ENCODE measurements at regions not wholly inside any gene's neighbourhood (a gene's known extent, or its start where the extent isn't known, plus 50 kb on each side); places are given as distances from the start of the nearest gene placed in this dataset.

DNA sequence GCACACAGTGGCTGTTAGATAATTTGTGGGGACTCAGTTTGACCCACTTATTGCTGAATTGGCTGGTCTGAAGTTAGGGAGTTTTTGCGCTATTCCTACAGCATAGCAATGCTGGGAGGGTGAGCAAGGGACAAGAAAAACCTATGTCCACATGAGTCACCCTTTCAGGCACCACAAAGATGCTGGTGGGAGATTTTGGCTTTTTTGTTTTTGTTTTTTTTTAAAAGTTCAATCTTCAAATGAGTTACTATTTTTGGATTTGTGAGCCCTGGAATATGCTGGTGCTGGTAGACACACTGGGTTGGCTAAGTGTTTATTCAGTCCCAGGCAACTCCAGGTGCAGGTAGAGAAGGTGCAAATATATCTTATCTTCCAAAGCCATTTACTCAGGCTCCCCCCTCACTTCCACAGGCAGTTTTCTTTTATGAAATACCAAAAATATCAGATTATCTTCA lies 143.4 kb downstream of the BTG1 start:
- Histone ChIP-seq H3K9me3 (ENCODE audit: low read length) (0 out of 2 replicates have a peak, but pooled peaks cover 2% of the 10 kb centered on the region), H3K79me2 (ENCODE audit: insufficient read depth, low read length) (no peaks in the 10 kb centered on the region), H3K9ac (ENCODE audit: low read length) (no peak overlapping the region), H3K4me1 (ENCODE audit: insufficient read depth, low read length, severe bottlenecking) (no peaks in the 10 kb centered on the region), H3K27ac (ENCODE audit: low read depth, low read length, poor library complexity, severe bottlenecking) (no peak overlapping the region), H3F3A (ENCODE audit: insufficient read depth, low read length) (no peaks in the 10 kb centered on the region), H2AFZ (ENCODE audit: low read length) (no peak overlapping the region), H3K36me3 (ENCODE audit: insufficient read depth, low read length) (no peaks in the 10 kb centered on the region), H3K27me3 (ENCODE audit: insufficient read depth, low read length) (no peaks in the 10 kb centered on the region), H3K9me2 (ENCODE audit: low read depth, low read length) (no peaks in the 10 kb centered on the region), H4K20me1 (ENCODE audit: insufficient read depth, low read length) (no peaks in the 10 kb centered on the region), H3K4me3 (ENCODE audit: low read depth, low read length, poor library complexity, severe bottlenecking) (no peak overlapping the region), H3K4me2 (ENCODE audit: low read length) (no peak overlapping the region)
- no peak for TF ChIP-seq CTCF (IDR thresholded peaks at IDR 0.05; ENCODE audit: low read length)
- no peak for TF ChIP-seq EZH2 (IDR thresholded peaks at IDR 0.05; ENCODE audit: borderline replicate concordance, low read length)

- Histone ChIP-seq H3K9me2 (ENCODE audit: low read depth, low read length) (no peaks in the 10 kb centered on the region), H3K4me3 (ENCODE audit: low read depth, low read length, poor library complexity, severe bottlenecking) (no peak overlapping the region), H3K27me3 (ENCODE audit: insufficient read depth, low read length) (no peaks in the 10 kb centered on the region), H3K4me2 (ENCODE audit: low read length) (no peak overlapping the region), H3K79me2 (ENCODE audit: insufficient read depth, low read length) (no peaks in the 10 kb centered on the region), H3K36me3 (ENCODE audit: insufficient read depth, low read length) (no peaks in the 10 kb centered on the region), H4K20me1 (ENCODE audit: insufficient read depth, low read length) (no peaks in the 10 kb centered on the region), H3K4me1 (ENCODE audit: insufficient read depth, low read length, severe bottlenecking) (no peaks in the 10 kb centered on the region), H3K9ac (ENCODE audit: low read length) (no peak overlapping the region), H3K27ac (ENCODE audit: low read depth, low read length, poor library complexity, severe bottlenecking) (no peak overlapping the region), H2AFZ (ENCODE audit: low read length) (no peak overlapping the region), H3F3A (ENCODE audit: insufficient read depth, low read length) (no peaks in the 10 kb centered on the region), H3K9me3 (ENCODE audit: low read length) (0 out of 2 replicates have a peak, but pooled peaks cover 2% of the 10 kb centered on the region)
- TF ChIP-seq CTCF (IDR thresholded peaks at IDR 0.05; ENCODE audit: low read length) = no peak
- TF ChIP-seq EZH2 (IDR thresholded peaks at IDR 0.05; ENCODE audit: borderline replicate concordance, low read length) = no peak
Observed at GRCh38 chr12:92000597-92000996, 145.0 kb downstream of the BTG1 start.

GRCh38 chr12:91999823-92000222 lies 145.8 kb downstream of the BTG1 start:
- Histone ChIP-seq H4K20me1 (ENCODE audit: insufficient read depth, low read length) (no peaks in the 10 kb centered on the region), H3K27me3 (ENCODE audit: insufficient read depth, low read length) (no peaks in the 10 kb centered on the region), H3K27ac (ENCODE audit: low read depth, low read length, poor library complexity, severe bottlenecking) (no peak overlapping the region), H2AFZ (ENCODE audit: low read length) (no peak overlapping the region), H3K36me3 (ENCODE audit: insufficient read depth, low read length) (no peaks in the 10 kb centered on the region), H3K9me3 (ENCODE audit: low read length) (0 out of 2 replicates have a peak, but pooled peaks cover 2% of the 10 kb centered on the region), H3K4me3 (ENCODE audit: low read depth, low read length, poor library complexity, severe bottlenecking) (no peak overlapping the region), H3K9me2 (ENCODE audit: low read depth, low read length) (no peaks in the 10 kb centered on the region), H3K4me1 (ENCODE audit: insufficient read depth, low read length, severe bottlenecking) (no peaks in the 10 kb centered on the region), H3K9ac (ENCODE audit: low read length) (no peak overlapping the region), H3F3A (ENCODE audit: insufficient read depth, low read length) (no peaks in the 10 kb centered on the region), H3K4me2 (ENCODE audit: low read length) (no peak overlapping the region), H3K79me2 (ENCODE audit: insufficient read depth, low read length) (no peaks in the 10 kb centered on the region)
- TF ChIP-seq CTCF (IDR thresholded peaks at IDR 0.05; ENCODE audit: low read length) (no peak), EZH2 (IDR thresholded peaks at IDR 0.05; ENCODE audit: borderline replicate concordance, low read length) (no peak)
